ENCODE measurements at regions not wholly inside any gene's neighbourhood (a gene's known extent, or its start where the extent isn't known, plus 50 kb on each side); places are given as distances from the start of the nearest gene placed in this dataset.

DNA sequence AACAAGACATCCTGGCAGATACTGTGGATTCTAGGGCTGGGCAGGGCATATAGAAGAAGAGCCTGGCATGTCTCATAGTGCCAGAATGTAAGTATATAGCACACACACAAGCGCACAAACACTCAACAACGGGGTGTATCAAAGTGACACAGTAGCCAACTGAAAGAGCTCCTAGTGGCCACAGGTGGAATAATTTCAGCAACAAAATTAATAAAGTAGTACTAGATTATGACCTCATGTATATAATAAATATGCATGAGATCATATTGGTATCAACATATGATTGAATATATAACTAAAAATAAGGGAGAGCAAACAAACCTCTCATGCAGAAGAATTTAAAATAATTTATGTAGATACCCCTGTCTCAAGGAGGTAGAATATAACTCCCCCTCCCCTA is 72.4 kb upstream of the CXCL12 start:
- TF ChIP-seq POLR2A (IDR thresholded peaks at IDR 0.05) (no peak), EP300 (IDR thresholded peaks at IDR 0.05) (no peak)
- TF ChIP-seq, protein P1, sequence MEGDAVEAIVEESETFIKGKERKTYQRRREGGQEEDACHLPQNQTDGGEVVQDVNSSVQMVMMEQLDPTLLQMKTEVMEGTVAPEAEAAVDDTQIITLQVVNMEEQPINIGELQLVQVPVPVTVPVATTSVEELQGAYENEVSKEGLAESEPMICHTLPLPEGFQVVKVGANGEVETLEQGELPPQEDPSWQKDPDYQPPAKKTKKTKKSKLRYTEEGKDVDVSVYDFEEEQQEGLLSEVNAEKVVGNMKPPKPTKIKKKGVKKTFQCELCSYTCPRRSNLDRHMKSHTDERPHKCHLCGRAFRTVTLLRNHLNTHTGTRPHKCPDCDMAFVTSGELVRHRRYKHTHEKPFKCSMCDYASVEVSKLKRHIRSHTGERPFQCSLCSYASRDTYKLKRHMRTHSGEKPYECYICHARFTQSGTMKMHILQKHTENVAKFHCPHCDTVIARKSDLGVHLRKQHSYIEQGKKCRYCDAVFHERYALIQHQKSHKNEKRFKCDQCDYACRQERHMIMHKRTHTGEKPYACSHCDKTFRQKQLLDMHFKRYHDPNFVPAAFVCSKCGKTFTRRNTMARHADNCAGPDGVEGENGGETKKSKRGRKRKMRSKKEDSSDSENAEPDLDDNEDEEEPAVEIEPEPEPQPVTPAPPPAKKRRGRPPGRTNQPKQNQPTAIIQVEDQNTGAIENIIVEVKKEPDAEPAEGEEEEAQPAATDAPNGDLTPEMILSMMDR (IDR thresholded peaks at IDR 0.05) = no peak
